IMR-90 (cell line): ENCODE measurements at regions not wholly inside any gene's neighbourhood (a gene's known extent, or its start where the extent isn't known, plus 50 kb on each side); places are given as distances from the start of the nearest gene placed in this dataset.

Source experiments
- ATAC-seq: fragments of 200-7000 bp; cut with Tn5 transposase; 2 replicates; pipeline ENCODE4 v1.9.1; 2020; ENCODE audit warnings: low read depth, mild to moderate bottlenecking, moderate library complexity
- BruUV-seq: library from RNA; stranded (reverse); fragments of 400-500 nt; replicated peaks from 2 replicates; lab custom pipeline; 2021; lab: Mats Ljungman, UMichigan
- CTCF ChIA-PET: fragments of 300-600 bp; formaldehyde crosslinking; extraction: SDS; loops from one replicate; lab custom pipeline; 2021; ENCODE audit warnings: antibody characterized with exemption; lab: Yijun Ruan, JAX
- POLR2A ChIA-PET: fragments of 300-600 bp; sonication (Branson Sonifier 250); formaldehyde crosslinking; loops from one replicate; lab custom pipeline; 2022; ENCODE audit warnings: antibody characterized with exemption; ENCODE audit not compliant: unreplicated experiment; lab: Charles Lee
- DNase-seq: peaks from one replicate; pipeline ENCODE4 v3.0.0; 2013
- H2AFZ ChIP-seq: replicated peaks from 2 replicates; pipeline ENCODE3; 2013; ENCODE audit warnings: low read length, mild to moderate bottlenecking; ENCODE audit not compliant: poor library complexity
- H2AK5ac ChIP-seq: 2 replicates; pipeline ENCODE4 v1.6.1; 2013; ENCODE audit warnings: low read depth, low read length, inconsistent platforms
- H2AK9ac ChIP-seq: replicated peaks from 2 replicates; pipeline ENCODE3; 2013; ENCODE audit warnings: mild to moderate bottlenecking, low read depth, low read length, moderate library complexity; ENCODE audit not compliant: poor library complexity
- H2BK120ac ChIP-seq: 2 replicates; pipeline ENCODE4 v1.6.1; 2013; ENCODE audit warnings: low read depth, low read length, inconsistent platforms
- H2BK15ac ChIP-seq: 3 replicates; pipeline ENCODE4 v1.6.1; 2013; ENCODE audit warnings: low read depth, low read length, inconsistent platforms
- H2BK20ac ChIP-seq: 2 replicates; pipeline ENCODE4 v1.6.1; 2013; ENCODE audit warnings: low read depth, mild to moderate bottlenecking, inconsistent platforms, low read length, moderate library complexity
- H2BK5ac ChIP-seq: 2 replicates; pipeline ENCODE4 v1.6.1; 2013; ENCODE audit warnings: mild to moderate bottlenecking, low read depth, low read length, inconsistent platforms; ENCODE audit not compliant: poor library complexity, severe bottlenecking
- H3K14ac ChIP-seq: replicated peaks from 2 replicates; pipeline ENCODE4 v1.6.1; 2013; ENCODE audit warnings: low read depth, low read length, inconsistent platforms
- H3K18ac ChIP-seq: 2 replicates; pipeline ENCODE4 v1.6.1; 2013; ENCODE audit warnings: low read depth, low read length, control low read depth
- H3K23ac ChIP-seq: 2 replicates; pipeline ENCODE4 v1.6.1; 2013; ENCODE audit warnings: low read depth, low read length, inconsistent platforms
- H3K27ac ChIP-seq: 2 replicates; pipeline ENCODE4 v1.5.1; 2013; ENCODE audit warnings: mild to moderate bottlenecking, control low read depth, low read length; ENCODE audit not compliant: insufficient read depth
- H3K27me3 ChIP-seq: 2 replicates; pipeline ENCODE4 v1.6.1; 2013; ENCODE audit warnings: low read length; ENCODE audit not compliant: control insufficient read depth, insufficient read depth
- H3K36me3 ChIP-seq: 2 replicates; pipeline ENCODE4 v1.6.1; 2013; ENCODE audit warnings: low read length, mixed read lengths; ENCODE audit not compliant: control insufficient read depth, insufficient read depth
- H3K4ac ChIP-seq: 2 replicates; pipeline ENCODE4 v1.6.1; 2013; ENCODE audit warnings: low read depth, low read length, inconsistent platforms
- H3K4me1 ChIP-seq: 2 replicates; pipeline ENCODE4 v1.6.1; 2013; ENCODE audit warnings: low read length, mixed read lengths; ENCODE audit not compliant: control insufficient read depth, insufficient read depth
- H3K4me2 ChIP-seq: 2 replicates; pipeline ENCODE4 v1.6.1; 2013; ENCODE audit warnings: low read depth, mild to moderate bottlenecking, control low read depth, low read length, moderate library complexity
- H3K4me3 ChIP-seq: 2 replicates; pipeline ENCODE4 v1.5.1; 2013; ENCODE audit warnings: low read depth, mild to moderate bottlenecking, control low read depth, low read length, moderate library complexity; ENCODE audit not compliant: insufficient read depth
- H3K56ac ChIP-seq: 2 replicates; pipeline ENCODE4 v1.6.1; 2013; ENCODE audit warnings: low read length, inconsistent platforms; ENCODE audit not compliant: insufficient read depth; ENCODE audit errors: extremely low read depth
- H3K79me1 ChIP-seq, 2 experiments: 2 replicates each; pipeline ENCODE4 v1.6.1; 2013; ENCODE audit warnings: low read length in 2 of 2, inconsistent platforms in 1 of 2, low read depth in 1 of 2
- H3K9ac ChIP-seq: 2 replicates; pipeline ENCODE4 v1.6.1; 2013; ENCODE audit warnings: low read depth, low read length, control low read depth
- H3K9me1 ChIP-seq: 2 replicates; pipeline ENCODE4 v1.6.1; 2013; ENCODE audit warnings: low read length, inconsistent platforms; ENCODE audit not compliant: insufficient read depth
- H3K9me3 ChIP-seq: 2 replicates; pipeline ENCODE4 v1.6.1; 2013; ENCODE audit warnings: low read length; ENCODE audit not compliant: control insufficient read depth, insufficient read depth
- H4K20me1 ChIP-seq: 2 replicates; pipeline ENCODE4 v1.6.1; 2013; ENCODE audit warnings: low read length, inconsistent platforms; ENCODE audit not compliant: insufficient read depth
- H4K5ac ChIP-seq: 2 replicates; pipeline ENCODE4 v1.6.1; 2013; ENCODE audit warnings: mild to moderate bottlenecking, low read depth, low read length, control low read depth
- H4K8ac ChIP-seq, 2 experiments: 2 replicates each; pipeline ENCODE4 v1.6.1; 2013; ENCODE audit warnings: low read depth in 2 of 2, low read length in 2 of 2, control low read depth in 1 of 2, inconsistent platforms in 1 of 2
- H4K91ac ChIP-seq: 2 replicates; pipeline ENCODE4 v1.6.1; 2013; ENCODE audit warnings: low read depth, low read length, inconsistent platforms; ENCODE audit not compliant: insufficient read depth
- BHLHE40 ChIP-seq: fragments of 150-350 bp; IDR thresholded peaks from 2 replicates; pipeline ENCODE4 v1.6.1; 2016; ENCODE audit warnings: mild to moderate bottlenecking, low read depth, low read length
- CEBPB ChIP-seq: IDR thresholded peaks from 2 replicates; pipeline ENCODE4 v1.6.1; 2012; ENCODE audit warnings: low read depth, low read length, improper control_type of control experiment
- CHD1 ChIP-seq: IDR thresholded peaks from 2 replicates; pipeline ENCODE4 v1.6.1; 2012; ENCODE audit warnings: low read depth, low read length, improper control_type of control experiment
- FOS ChIP-seq: fragments of 150-350 bp; IDR thresholded peaks from 2 replicates; pipeline ENCODE4 v1.6.1; 2016; ENCODE audit warnings: low read depth, low read length
- MAFK ChIP-seq: IDR thresholded peaks from 2 replicates; pipeline ENCODE4 v1.6.1; 2012; ENCODE audit warnings: low read depth, low read length, improper control_type of control experiment
- MAZ ChIP-seq: IDR thresholded peaks from 2 replicates; pipeline ENCODE4 v1.6.1; 2012; ENCODE audit warnings: low read depth, mild to moderate bottlenecking, low read length, improper control_type of control experiment, moderate library complexity, borderline replicate concordance
- MXI1 ChIP-seq: IDR thresholded peaks from 2 replicates; pipeline ENCODE4 v1.6.1; 2012; ENCODE audit warnings: low read depth, mild to moderate bottlenecking, low read length, moderate library complexity, borderline replicate concordance
- NFE2L2 ChIP-seq: fragments of 150-350 bp; IDR thresholded peaks from 2 replicates; pipeline ENCODE4 v1.6.1; 2016; ENCODE audit warnings: low read depth, mild to moderate bottlenecking, low read length
- POLR2A ChIP-seq: IDR thresholded peaks from 2 replicates; pipeline ENCODE4 v1.6.1; 2012; ENCODE audit warnings: mild to moderate bottlenecking, low read depth, low read length
- RAD21 ChIP-seq: IDR thresholded peaks from 2 replicates; pipeline ENCODE4 v1.6.1; 2012; ENCODE audit warnings: low read length, improper control_type of control experiment
- RCOR1 ChIP-seq: IDR thresholded peaks from 2 replicates; pipeline ENCODE4 v1.6.1; 2012; ENCODE audit warnings: mild to moderate bottlenecking, low read length, improper control_type of control experiment; ENCODE audit not compliant: insufficient replicate concordance
- RFX5 ChIP-seq: IDR thresholded peaks from 2 replicates; pipeline ENCODE4 v1.8.0; 2012; ENCODE audit warnings: low read depth, mild to moderate bottlenecking, low read length, moderate library complexity
- SMC3 ChIP-seq: fragments of 150-350 bp; IDR thresholded peaks from 2 replicates; pipeline ENCODE4 v1.6.1; 2016; ENCODE audit warnings: low read depth, mild to moderate bottlenecking, antibody characterized with exemption, low read length, moderate library complexity
- WGBS, 2 experiments: methylation state at CpG; one replicate each; pipeline versions ENCODE4 v1.1.5 to v1.1.7; 2013; ENCODE audit warnings: missing lambda C conversion rate in 2 of 2; ENCODE audit not compliant: insufficient read length in 1 of 2; ENCODE audit errors: extremely low coverage in 2 of 2; 5-methylcytosine and 5-hydroxymethylcytosine counted together
- dilution Hi-C: fragments of 300-500 bp; cut with HindIII; formaldehyde crosslinking; loops from one replicate; pipeline ENCODE4 v1.14.3; 2018; ENCODE audit warnings: low sequenced_read_pairs; ENCODE audit not compliant: unreplicated experiment
- in situ Hi-C: fragments of 300-500 bp; cut with MboI; formaldehyde crosslinking; loops from 3 replicates; pipeline ENCODE4 v1.14.3; 2019; ENCODE audit warnings: low sequenced_read_pairs, inconsistent platforms, mixed read lengths
- intact Hi-C: fragments of 100-400 bp; cut with micrococcal nuclease; formaldehyde crosslinking; loops from 2 replicates; pipeline ENCODE4 v1.10.0; 2022
- TF ChIP-seq, protein P1 (sequence below): conservative IDR thresholded peaks from 2 replicates; pipeline ENCODE4 v1.5.1; 2012; ENCODE audit warnings: mild to moderate bottlenecking, low read depth, low read length, improper control_type of control experiment
- TF ChIP-seq, protein P2 (sequence below): fragments of 150-350 bp; IDR thresholded peaks from 2 replicates; pipeline ENCODE4 v1.6.1; 2017; ENCODE audit warnings: mild to moderate bottlenecking, antibody characterized with exemption, low read length, low read depth
- TF ChIP-seq, protein P3 (sequence below): fragments of 150-350 bp; IDR thresholded peaks from 2 replicates; pipeline ENCODE4 v1.6.1; 2016; ENCODE audit warnings: low read depth, mild to moderate bottlenecking, low read length, moderate library complexity, borderline replicate concordance

DNA sequence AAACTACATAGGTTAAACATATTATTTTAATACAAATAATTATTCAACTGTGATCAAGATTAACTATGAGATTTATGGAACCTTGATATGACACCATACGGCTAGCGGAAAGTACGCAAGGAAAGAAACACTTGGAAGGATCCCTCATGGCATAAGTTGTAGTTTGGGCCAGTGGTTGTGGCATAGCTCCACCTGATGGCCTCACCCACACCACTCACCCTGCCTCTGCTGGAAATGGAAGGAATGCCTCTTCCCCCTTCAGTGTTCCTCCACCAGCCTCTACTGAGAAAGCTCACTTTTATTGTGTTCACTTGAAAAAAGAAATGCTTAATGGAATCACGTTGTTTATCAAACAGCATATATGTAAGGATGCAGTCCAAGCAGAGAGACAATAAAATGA, 86.4 kb downstream of the BMP15 start:
- H3K4ac ChIP-seq: no peak overlapping the region
- no CpG with 5 or more reads among the region's 4 CpGs for WGBS, 2 experiments
- no peak overlapping the region for H2BK5ac ChIP-seq
- ATAC-seq: no peak
- dilution Hi-C loops (no loop called here), in situ Hi-C loops (no loop called here), intact Hi-C loops (no loop called here)
- no peaks in the 10 kb centered on the region for H3K79me1 ChIP-seq
- BruUV-seq: no TSS peak
- H3K4me3 ChIP-seq: no peak overlapping the region
- no peaks in the 10 kb centered on the region for H3K9me1 ChIP-seq
- TF ChIP-seq RAD21 (no peak), BHLHE40 (no peak), POLR2A (no peak), CHD1 (no peak), CEBPB (no peak), MAZ (no peak), RFX5 (no peak), MAFK (no peak), NFE2L2 (no peak), SMC3 (no peak), FOS (no peak), RCOR1 (no peak), MXI1 (no peak)
- TF ChIP-seq, protein P1, sequence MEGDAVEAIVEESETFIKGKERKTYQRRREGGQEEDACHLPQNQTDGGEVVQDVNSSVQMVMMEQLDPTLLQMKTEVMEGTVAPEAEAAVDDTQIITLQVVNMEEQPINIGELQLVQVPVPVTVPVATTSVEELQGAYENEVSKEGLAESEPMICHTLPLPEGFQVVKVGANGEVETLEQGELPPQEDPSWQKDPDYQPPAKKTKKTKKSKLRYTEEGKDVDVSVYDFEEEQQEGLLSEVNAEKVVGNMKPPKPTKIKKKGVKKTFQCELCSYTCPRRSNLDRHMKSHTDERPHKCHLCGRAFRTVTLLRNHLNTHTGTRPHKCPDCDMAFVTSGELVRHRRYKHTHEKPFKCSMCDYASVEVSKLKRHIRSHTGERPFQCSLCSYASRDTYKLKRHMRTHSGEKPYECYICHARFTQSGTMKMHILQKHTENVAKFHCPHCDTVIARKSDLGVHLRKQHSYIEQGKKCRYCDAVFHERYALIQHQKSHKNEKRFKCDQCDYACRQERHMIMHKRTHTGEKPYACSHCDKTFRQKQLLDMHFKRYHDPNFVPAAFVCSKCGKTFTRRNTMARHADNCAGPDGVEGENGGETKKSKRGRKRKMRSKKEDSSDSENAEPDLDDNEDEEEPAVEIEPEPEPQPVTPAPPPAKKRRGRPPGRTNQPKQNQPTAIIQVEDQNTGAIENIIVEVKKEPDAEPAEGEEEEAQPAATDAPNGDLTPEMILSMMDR: no peak
- TF ChIP-seq, protein P2, sequence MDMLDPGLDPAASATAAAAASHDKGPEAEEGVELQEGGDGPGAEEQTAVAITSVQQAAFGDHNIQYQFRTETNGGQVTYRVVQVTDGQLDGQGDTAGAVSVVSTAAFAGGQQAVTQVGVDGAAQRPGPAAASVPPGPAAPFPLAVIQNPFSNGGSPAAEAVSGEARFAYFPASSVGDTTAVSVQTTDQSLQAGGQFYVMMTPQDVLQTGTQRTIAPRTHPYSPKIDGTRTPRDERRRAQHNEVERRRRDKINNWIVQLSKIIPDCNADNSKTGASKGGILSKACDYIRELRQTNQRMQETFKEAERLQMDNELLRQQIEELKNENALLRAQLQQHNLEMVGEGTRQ: no peak
- TF ChIP-seq, protein P3, sequence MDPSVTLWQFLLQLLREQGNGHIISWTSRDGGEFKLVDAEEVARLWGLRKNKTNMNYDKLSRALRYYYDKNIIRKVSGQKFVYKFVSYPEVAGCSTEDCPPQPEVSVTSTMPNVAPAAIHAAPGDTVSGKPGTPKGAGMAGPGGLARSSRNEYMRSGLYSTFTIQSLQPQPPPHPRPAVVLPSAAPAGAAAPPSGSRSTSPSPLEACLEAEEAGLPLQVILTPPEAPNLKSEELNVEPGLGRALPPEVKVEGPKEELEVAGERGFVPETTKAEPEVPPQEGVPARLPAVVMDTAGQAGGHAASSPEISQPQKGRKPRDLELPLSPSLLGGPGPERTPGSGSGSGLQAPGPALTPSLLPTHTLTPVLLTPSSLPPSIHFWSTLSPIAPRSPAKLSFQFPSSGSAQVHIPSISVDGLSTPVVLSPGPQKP: no peak
- no peak overlapping the region for H3K9ac ChIP-seq
- H4K20me1 ChIP-seq: no peaks in the 10 kb centered on the region
- H3K4me1 ChIP-seq: no peaks in the 10 kb centered on the region
- H2BK20ac ChIP-seq: no peak overlapping the region
- H2AK9ac ChIP-seq: no peak overlapping the region
- H2BK15ac ChIP-seq: no peak overlapping the region
- H3K36me3 ChIP-seq: no peaks in the 10 kb centered on the region
- H4K5ac ChIP-seq: no peak overlapping the region
- POLR2A ChIA-PET: no interaction called here
- no peak for DNase-seq
- H2AFZ ChIP-seq: no peak overlapping the region
- H3K9me3 ChIP-seq: no peaks in the 10 kb centered on the region
- peaks cover 7% of the 10 kb centered on the region for H3K27me3 ChIP-seq
- H2BK120ac ChIP-seq: no peak overlapping the region
- no peak overlapping the region for H3K18ac ChIP-seq
- no peak overlapping the region for H2AK5ac ChIP-seq
- no peak overlapping the region for H3K56ac ChIP-seq
- CTCF ChIA-PET: no interaction called here
- no peak overlapping the region for H3K23ac ChIP-seq
- H4K8ac ChIP-seq: no peak overlapping the region
- no peak overlapping the region for H4K91ac ChIP-seq
- no peak overlapping the region for H3K4me2 ChIP-seq
- H3K27ac ChIP-seq: no peak overlapping the region
- no peak overlapping the region for H3K14ac ChIP-seq
